ENCODE measurements at regions not wholly inside any gene's neighbourhood (a gene's known extent, or its start where the extent isn't known, plus 50 kb on each side); places are given as distances from the start of the nearest gene placed in this dataset.

- no peak for DNase-seq (ENCODE audit: low read depth in 3 of 3)
Observed at GRCh38 chr20:63145156-63145555, 70.8 kb downstream of the YTHDF1 start.

DNA sequence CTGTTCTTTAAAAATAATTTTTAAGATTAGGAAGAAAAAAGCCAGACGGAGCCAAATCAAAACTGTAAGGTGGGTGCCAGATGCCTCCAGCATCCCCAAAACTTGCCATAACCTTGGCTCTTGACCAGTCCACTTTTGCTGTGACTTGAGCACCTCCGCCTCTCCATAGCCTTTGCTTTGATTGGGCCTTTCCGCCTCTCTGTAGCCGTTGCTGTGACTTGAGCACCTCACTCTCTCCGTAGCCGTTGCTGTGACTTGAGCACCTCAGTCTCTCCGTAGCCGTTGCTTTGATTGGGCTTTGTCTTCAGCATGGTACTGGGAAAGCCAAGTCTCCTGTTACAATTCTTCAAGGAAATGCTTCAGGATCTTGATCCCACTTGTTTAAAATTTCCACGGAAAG is 73.0 kb downstream of the YTHDF1 start:
- no peak for DNase-seq (ENCODE audit: low read depth in 3 of 3)

- no peak for DNase-seq (ENCODE audit: low read depth in 3 of 3)
Observed at GRCh38 chr20:63141531-63141930, 74.4 kb downstream of the YTHDF1 start.

DNA sequence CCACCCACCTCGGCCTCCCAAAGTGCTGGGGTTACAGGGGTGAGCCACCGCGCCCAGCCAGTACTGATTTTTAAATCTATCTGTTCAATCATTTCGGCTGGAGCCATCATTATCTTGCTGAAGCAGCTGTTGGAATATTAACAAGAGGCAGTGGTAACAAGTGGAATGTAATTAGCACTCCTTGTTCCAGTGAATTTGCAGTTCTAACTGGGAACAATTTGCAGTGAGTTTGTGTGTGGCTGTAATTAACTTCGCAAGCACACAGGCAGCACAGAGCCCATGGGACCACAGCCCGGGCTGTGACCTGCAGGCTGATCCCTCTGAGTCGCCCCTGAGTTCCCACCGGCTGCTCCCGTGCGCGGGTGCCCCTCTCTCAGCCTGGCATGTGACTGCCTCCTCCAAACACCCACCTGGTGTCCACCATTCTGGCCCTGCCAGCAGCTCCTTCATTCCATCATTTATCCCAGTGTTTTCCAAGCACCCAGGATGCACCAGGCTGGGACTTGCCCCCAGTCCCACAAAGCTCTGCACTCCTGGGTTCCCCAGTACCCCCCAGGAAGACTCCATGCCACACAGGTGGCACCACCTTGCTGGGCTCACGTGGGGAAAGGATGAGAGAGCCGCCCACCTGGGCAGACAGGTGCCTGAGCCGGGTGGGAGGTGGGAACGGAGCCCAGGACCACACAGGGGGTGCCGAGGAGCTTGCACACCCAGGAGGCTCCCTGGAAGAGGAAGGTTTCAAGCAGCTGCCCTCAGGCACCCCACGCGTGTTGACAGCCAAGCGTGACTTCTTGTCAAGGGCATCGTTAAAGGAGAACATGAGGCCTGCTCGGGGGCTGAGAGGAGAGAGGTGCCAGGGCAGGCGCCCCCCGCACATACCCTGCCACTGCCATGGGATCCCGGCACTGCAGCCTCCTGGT is 75.2 kb downstream of the YTHDF1 start:
- no peak for DNase-seq (ENCODE audit: low read depth in 3 of 3)

DNA sequence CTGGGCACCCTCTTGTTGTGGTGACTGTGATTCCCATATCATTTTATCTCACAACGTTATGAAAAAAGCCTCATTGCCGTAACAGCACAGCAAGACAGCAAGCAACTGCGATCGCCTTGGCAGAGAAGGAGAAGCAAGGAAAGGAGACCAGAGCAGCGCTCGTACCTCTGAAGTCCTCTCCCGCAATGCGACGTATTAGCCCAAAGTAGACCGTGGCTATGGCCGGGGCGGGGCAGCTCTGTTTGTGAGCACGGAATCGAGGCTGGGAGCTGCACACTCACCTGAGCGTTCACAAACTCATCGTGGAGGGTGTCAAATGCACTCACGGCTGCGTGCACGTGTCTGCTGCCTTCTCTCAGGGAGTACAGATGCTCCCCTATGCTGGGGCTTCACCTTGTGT is 76.1 kb downstream of the YTHDF1 start:
- DNase-seq (ENCODE audit: low read depth in 3 of 3) = no peak

DNA sequence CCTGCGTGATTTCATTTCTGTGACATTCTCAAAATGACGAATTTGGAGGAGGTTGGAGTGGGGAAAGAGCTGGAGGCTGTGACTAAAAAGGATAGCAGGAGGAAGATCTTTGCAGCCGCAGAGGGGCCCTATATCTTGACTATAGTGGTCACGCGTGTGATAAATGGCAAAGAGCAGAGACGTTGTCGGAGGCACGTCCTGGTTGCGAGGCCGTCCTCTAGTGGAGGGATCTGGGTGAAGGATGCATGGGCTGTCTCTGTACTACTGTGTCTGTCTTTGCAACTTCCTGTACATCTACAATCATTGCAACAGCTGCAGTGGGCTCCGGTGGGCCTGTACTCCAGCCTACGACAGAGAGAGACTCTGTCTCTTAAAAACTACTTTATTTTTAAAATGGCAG is 76.6 kb downstream of the YTHDF1 start:
- DNase-seq (ENCODE audit: low read depth in 3 of 3) = no peak

GRCh38 chr20:63138855-63139341 is 77.0 kb downstream of the YTHDF1 start:
- DNase-seq (ENCODE audit: low read depth in 3 of 3) = no peak

DNA sequence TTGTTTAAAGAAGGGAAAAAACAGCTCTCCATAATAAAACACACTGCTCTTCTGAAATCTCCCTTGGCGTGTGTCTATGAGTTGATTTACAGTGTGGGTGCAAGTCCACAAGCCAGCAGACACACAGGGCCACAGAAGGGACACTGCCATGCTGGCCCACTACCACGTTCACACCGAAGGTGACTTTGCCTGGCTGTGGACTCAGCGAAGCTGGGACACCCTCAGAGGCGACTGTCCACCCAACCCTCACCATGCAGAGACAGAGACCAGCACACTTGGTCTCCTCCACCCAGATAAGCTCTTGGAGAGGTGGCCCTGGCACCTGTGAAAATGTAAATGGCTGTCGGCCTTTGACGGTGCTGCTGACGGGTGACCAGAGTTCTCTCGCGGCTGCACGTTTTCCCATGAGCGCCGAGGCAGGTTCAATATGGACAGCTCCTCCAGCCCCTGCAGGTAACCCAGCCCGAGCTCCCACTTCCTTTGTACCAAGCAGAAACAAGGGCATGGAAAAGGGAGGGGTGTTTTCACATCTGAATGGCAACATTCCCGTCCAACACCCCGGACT is 78.0 kb downstream of the YTHDF1 start:
- DNase-seq (ENCODE audit: low read depth in 3 of 3) = no peak

DNA sequence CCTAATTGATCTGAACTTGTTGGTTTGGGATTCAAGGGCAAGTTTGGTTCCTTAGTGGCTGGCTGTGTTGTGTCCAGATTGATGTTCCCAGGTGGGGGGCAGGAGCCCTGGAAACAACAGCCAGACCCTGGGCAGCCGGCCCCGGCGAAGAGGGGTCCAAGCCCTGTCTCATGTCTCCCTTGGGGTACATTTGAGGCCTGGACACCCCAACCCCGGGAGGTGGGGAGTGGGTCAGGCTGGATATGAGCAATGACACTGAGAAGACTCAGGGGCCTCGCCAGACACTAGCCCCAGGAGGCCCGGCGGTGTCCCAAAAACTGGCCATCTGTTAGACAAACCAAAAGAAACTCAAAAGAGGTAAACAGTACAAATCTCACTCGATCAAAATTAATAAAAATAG is 79.6 kb downstream of the YTHDF1 start:
- no peak for DNase-seq (ENCODE audit: low read depth in 3 of 3)

DNA sequence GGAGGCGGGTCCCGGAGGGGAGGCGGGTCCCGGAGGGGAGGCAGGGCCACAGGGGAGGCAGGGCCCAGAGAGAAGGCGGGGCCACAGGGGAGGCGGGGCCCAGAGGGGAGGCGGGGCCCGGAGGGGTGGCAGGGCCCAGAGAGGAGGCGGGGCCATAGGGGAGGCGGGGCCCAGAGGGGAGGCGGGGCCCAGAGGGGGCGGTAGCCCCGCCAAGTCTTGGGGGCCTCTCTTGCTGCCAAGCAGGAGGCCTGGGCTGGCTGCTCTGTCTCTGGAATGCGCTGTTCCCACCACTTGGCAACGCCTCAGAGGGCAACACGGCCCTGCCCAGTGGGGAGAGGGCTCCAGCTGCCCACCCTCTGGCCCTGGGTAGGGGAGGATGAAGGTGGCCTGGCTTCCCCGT is 80.5 kb downstream of the YTHDF1 start:
- no peak for DNase-seq (ENCODE audit: low read depth in 3 of 3)

GRCh38 chr20:63134711-63135361 is 81.1 kb downstream of the YTHDF1 start:
- DNase-seq (ENCODE audit: low read depth in 3 of 3) = peak in 1 of 3 experiments; percentile 7

GRCh38 chr20:63134201-63134612 is 81.7 kb downstream of the YTHDF1 start:
- peak in 1 of 3 experiments; percentile 18 for DNase-seq (ENCODE audit: low read depth in 3 of 3)

DNA sequence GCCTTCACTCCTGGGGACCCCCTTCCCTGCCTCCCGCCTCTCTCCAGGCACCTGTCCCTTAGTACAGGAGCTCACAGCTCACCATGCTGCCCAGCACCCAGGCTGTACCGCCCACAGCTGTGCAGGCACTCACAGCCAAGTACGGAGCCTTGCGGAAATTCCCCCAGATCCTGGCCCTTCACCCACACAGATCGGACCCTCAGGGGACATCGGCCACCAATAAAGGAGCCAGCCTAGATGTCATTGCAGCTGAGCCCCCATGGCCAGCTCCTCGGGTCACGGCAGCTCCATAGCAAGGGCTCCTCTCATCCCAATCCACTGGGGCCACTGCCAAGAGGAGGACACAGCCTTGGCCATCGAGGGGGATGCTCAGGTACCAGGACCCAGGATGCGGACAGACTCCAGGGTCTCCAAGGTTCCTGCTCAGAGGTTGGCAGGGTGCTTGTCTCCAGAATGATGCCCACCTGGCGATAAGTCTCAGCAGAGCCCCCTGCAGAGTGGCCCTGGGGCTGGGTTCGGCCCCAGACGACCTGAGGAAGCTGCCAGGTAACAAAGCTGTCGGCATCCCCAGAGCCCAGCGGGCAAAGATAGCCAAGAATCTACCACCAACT is 82.3 kb downstream of the YTHDF1 start:
- no peak for DNase-seq (ENCODE audit: low read depth in 3 of 3)

- no peak for DNase-seq (ENCODE audit: low read depth in 3 of 3)
Observed at GRCh38 chr20:63132715-63133471, 83.0 kb downstream of the YTHDF1 start.

DNA sequence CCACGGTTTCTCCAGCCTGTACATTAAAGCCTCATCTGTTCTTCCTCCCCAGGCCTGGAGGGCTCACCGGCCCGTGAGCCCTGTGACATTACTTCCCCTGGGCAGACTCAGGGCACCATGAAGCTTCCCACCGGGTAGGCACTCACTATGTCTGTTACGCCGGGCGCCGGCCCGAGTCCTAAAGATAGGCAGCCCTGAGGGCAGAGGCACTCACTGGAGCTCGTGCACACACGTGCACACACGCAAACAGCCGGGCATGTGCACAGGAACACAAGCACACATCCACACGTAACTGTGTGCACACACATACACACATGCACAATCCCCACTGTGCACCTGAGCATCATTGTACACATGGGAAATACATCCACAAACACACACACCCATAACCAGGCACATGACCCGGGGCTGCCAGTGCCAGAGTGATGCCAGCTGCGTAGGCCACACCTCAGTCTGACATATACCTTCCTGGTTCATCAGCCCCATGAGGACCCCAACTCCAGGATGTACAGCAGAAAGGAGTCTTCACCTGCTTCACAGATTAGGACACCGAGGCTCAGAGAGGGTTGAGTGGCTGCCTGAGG is 83.7 kb downstream of the YTHDF1 start:
- DNase-seq (ENCODE audit: low read depth in 3 of 3) = no peak

GRCh38 chr20:63130658-63131577 is 85.0 kb downstream of the YTHDF1 start:
- DNase-seq (ENCODE audit: low read depth in 3 of 3) = no peak

DNA sequence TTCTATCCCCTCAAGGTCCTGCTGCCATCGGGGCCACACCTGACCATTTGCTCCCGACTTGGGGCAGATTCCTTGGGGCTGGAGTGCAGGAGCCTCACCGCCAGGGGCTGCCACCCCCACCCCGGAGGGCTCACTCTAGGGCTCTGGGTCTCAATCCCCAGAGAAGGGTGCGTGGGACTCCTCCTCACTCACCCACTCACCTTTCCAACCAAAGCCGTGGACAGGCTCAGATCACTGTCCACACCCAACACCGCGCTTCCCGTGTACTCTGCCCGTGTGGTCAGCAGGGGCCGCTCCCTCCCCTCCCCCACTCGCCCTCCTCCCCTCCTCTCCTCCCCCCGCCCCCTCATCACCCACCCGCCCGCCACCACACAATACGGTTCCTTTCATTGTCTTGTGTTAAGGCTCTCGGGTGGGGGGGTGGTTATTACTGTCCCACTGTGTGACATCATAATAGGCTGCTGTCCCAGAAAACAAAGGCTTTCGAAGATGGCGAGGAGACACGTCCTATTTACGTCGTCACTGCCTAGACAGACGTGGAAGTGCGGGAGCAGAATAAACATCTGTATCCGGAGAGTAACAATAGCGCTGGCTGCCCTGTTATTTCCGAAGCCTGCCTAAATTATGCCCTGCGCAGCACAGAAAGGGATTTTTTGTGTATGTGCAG is 85.8 kb downstream of the YTHDF1 start:
- no peak for DNase-seq (ENCODE audit: low read depth in 3 of 3)

GRCh38 chr20:63129376-63129965 is 86.5 kb downstream of the YTHDF1 start:
- no peak for DNase-seq (ENCODE audit: low read depth in 3 of 3)

GRCh38 chr20:63128956-63129355 is 87.0 kb downstream of the YTHDF1 start:
- DNase-seq (ENCODE audit: low read depth in 3 of 3) = no peak

All from stimulated activated CD4-positive, alpha-beta T cell treated with anti-CD3 and anti-CD28 coated beads, TNF-alpha, amount 100 ng/mL, for 24 hours (primary cell).